Nephron progenitor cell (in vitro differentiated cells): ENCODE measurements at regions not wholly inside any gene's neighbourhood (a gene's known extent, or its start where the extent isn't known, plus 50 kb on each side); places are given as distances from the start of the nearest gene placed in this dataset.

Source experiments
- DNase-seq: peaks from one replicate; pipeline ENCODE4 v3.0.0; 2021
- H3K27ac Mint-ChIP-seq: 2 replicates; pipeline ENCODE4 v1.8.0; 2021; ENCODE audit warnings: mild to moderate bottlenecking, moderate library complexity, mixed read lengths
- H3K27me3 Mint-ChIP-seq: 2 replicates; pipeline ENCODE4 v1.8.0; 2021; ENCODE audit warnings: mild to moderate bottlenecking, low read depth, mixed read lengths; ENCODE audit not compliant: poor library complexity
- H3K36me3 Mint-ChIP-seq: 2 replicates; pipeline ENCODE4 v1.8.0; 2021; ENCODE audit warnings: low read depth, mixed read lengths
- H3K4me1 Mint-ChIP-seq: 2 replicates; pipeline ENCODE4 v1.8.0; 2021; ENCODE audit warnings: mixed read lengths
- H3K4me3 Mint-ChIP-seq: 2 replicates; pipeline ENCODE4 v1.8.0; 2021; ENCODE audit warnings: mild to moderate bottlenecking, moderate library complexity, mixed read lengths
- H3K9me3 Mint-ChIP-seq: 2 replicates; pipeline ENCODE4 v1.8.0; 2021; ENCODE audit warnings: mild to moderate bottlenecking, moderate library complexity, mixed read lengths
- CTCF ChIP-seq: fragments of 200-600 bp; sonication (generic); IDR thresholded peaks from 2 replicates; pipeline ENCODE4 v1.5.0; 2021; ENCODE audit warnings: antibody characterized with exemption

GRCh38 chr17:22694362-22695227 lies 1002.3 kb downstream of the KCNJ18 start:
- Mint-ChIP-seq H3K27me3 (no peaks in the 10 kb centered on the region), H3K27ac (no peak overlapping the region), H3K36me3 (no peaks in the 10 kb centered on the region), H3K9me3 (peaks cover 82% of the 10 kb centered on the region), H3K4me1 (no peaks in the 10 kb centered on the region), H3K4me3 (no peak overlapping the region)
- TF ChIP-seq CTCF = no peak
- no peak for DNase-seq

GRCh38 chr17:22695228-22695619 lies 1002.9 kb downstream of the KCNJ18 start:
- DNase-seq = no peak
- Mint-ChIP-seq H3K36me3 (no peaks in the 10 kb centered on the region), H3K9me3 (peaks cover 86% of the 10 kb centered on the region), H3K4me1 (no peaks in the 10 kb centered on the region), H3K27ac (no peak overlapping the region), H3K4me3 (no peak overlapping the region), H3K27me3 (no peaks in the 10 kb centered on the region)
- no peak for TF ChIP-seq CTCF

GRCh38 chr17:22703204-22703603 lies 1010.9 kb downstream of the KCNJ18 start:
- Mint-ChIP-seq H3K9me3 (peaks cover 85% of the 10 kb centered on the region), H3K4me1 (no peaks in the 10 kb centered on the region), H3K36me3 (no peaks in the 10 kb centered on the region), H3K27ac (no peak overlapping the region), H3K27me3 (no peaks in the 10 kb centered on the region), H3K4me3 (no peak overlapping the region)
- no peak for TF ChIP-seq CTCF
- no peak for DNase-seq

- peaks cover 85% of the 10 kb centered on the region for H3K9me3 Mint-ChIP-seq
- DNase-seq = no peak
- no peaks in the 10 kb centered on the region for H3K36me3 Mint-ChIP-seq
- H3K4me1 Mint-ChIP-seq = no peaks in the 10 kb centered on the region
- no peak for TF ChIP-seq CTCF
- H3K4me3 Mint-ChIP-seq = no peak overlapping the region
- no peaks in the 10 kb centered on the region for H3K27me3 Mint-ChIP-seq
- no peak overlapping the region for H3K27ac Mint-ChIP-seq
Measured at GRCh38 chr17:22703786-22704441, 1011.6 kb downstream of the KCNJ18 start.

GRCh38 chr17:22704674-22705073 lies 1012.4 kb downstream of the KCNJ18 start:
- Mint-ChIP-seq H3K36me3 (no peaks in the 10 kb centered on the region), H3K4me1 (no peaks in the 10 kb centered on the region), H3K27ac (no peak overlapping the region), H3K27me3 (no peaks in the 10 kb centered on the region), H3K9me3 (peaks cover 88% of the 10 kb centered on the region), H3K4me3 (no peak overlapping the region)
- DNase-seq = no peak
- no peak for TF ChIP-seq CTCF
